ENCODE measurements at regions not wholly inside any gene's neighbourhood (a gene's known extent, or its start where the extent isn't known, plus 50 kb on each side); places are given as distances from the start of the nearest gene placed in this dataset.

- TF ChIP-seq POLR2AphosphoS5 (IDR thresholded peaks at IDR 0.05; ENCODE audit: low read depth, low read length) (no peak), REST (IDR thresholded peaks at IDR 0.05; ENCODE audit: insufficient read depth in 1 of 2, low read depth in 2 of 2, low read length in 2 of 2) (no peak)
These were observed 203.7 kb upstream of the ZNF385D start for GRCh38 chr3:21954709-21955108.
